ENCODE measurements at regions not wholly inside any gene's neighbourhood (a gene's known extent, or its start where the extent isn't known, plus 50 kb on each side); places are given as distances from the start of the nearest gene placed in this dataset.

DNA sequence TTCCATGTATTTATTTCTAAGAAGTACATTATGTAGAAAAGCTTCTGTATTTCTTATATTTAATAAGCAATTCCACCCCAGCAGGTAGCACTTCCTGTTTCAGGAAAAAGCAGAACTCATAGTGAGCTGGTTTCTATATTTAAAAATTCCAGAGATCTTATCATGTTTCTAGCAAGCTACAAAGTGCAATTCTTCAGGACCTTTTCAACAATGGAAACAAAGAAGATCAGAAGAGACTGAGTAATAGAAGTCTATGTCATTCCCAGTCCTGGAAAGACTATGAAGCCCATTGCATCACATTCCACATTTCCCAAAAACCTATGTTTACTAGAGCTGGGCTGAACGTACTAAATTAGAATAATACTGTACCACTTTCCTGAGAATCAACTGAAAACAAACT is 302.6 kb upstream of the NRSN1 start:
- TF ChIP-seq, protein P1, sequence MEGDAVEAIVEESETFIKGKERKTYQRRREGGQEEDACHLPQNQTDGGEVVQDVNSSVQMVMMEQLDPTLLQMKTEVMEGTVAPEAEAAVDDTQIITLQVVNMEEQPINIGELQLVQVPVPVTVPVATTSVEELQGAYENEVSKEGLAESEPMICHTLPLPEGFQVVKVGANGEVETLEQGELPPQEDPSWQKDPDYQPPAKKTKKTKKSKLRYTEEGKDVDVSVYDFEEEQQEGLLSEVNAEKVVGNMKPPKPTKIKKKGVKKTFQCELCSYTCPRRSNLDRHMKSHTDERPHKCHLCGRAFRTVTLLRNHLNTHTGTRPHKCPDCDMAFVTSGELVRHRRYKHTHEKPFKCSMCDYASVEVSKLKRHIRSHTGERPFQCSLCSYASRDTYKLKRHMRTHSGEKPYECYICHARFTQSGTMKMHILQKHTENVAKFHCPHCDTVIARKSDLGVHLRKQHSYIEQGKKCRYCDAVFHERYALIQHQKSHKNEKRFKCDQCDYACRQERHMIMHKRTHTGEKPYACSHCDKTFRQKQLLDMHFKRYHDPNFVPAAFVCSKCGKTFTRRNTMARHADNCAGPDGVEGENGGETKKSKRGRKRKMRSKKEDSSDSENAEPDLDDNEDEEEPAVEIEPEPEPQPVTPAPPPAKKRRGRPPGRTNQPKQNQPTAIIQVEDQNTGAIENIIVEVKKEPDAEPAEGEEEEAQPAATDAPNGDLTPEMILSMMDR (IDR thresholded peaks at IDR 0.05 in 2 of 3, conservative IDR thresholded peaks at IDR 0.05 in 1 of 3; ENCODE audit: borderline replicate concordance in 1 of 3, insufficient read depth in 1 of 3, low read depth in 2 of 3, low read length in 2 of 3) = no peak
- TF ChIP-seq EZH2 (IDR thresholded peaks at IDR 0.05) (no peak), EZH2phosphoT487 (IDR thresholded peaks at IDR 0.05; ENCODE audit: borderline replicate concordance) (no peak), SIN3A (IDR thresholded peaks at IDR 0.05; ENCODE audit: low read depth) (no peak), POLR2A (IDR thresholded peaks at IDR 0.05; ENCODE audit: borderline replicate concordance, extremely low read depth, insufficient read depth, insufficient read length) (no peak), YY1 (IDR thresholded peaks at IDR 0.05; ENCODE audit: extremely low read depth, insufficient replicate concordance, low read depth, low read length) (no peak), CBX3 (IDR thresholded peaks at IDR 0.05; ENCODE audit: low read depth) (no peak), SP1 (IDR thresholded peaks at IDR 0.05; ENCODE audit: low read depth) (no peak), ZNF274 (IDR thresholded peaks at IDR 0.05; ENCODE audit: low read depth, low read length) (no peak), CEBPB (IDR thresholded peaks at IDR 0.05; ENCODE audit: low read depth) (no peak)
- TF ChIP-seq, protein P2, sequence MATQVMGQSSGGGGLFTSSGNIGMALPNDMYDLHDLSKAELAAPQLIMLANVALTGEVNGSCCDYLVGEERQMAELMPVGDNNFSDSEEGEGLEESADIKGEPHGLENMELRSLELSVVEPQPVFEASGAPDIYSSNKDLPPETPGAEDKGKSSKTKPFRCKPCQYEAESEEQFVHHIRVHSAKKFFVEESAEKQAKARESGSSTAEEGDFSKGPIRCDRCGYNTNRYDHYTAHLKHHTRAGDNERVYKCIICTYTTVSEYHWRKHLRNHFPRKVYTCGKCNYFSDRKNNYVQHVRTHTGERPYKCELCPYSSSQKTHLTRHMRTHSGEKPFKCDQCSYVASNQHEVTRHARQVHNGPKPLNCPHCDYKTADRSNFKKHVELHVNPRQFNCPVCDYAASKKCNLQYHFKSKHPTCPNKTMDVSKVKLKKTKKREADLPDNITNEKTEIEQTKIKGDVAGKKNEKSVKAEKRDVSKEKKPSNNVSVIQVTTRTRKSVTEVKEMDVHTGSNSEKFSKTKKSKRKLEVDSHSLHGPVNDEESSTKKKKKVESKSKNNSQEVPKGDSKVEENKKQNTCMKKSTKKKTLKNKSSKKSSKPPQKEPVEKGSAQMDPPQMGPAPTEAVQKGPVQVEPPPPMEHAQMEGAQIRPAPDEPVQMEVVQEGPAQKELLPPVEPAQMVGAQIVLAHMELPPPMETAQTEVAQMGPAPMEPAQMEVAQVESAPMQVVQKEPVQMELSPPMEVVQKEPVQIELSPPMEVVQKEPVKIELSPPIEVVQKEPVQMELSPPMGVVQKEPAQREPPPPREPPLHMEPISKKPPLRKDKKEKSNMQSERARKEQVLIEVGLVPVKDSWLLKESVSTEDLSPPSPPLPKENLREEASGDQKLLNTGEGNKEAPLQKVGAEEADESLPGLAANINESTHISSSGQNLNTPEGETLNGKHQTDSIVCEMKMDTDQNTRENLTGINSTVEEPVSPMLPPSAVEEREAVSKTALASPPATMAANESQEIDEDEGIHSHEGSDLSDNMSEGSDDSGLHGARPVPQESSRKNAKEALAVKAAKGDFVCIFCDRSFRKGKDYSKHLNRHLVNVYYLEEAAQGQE (IDR thresholded peaks at IDR 0.05; ENCODE audit: low read depth) = no peak
- TF ChIP-seq, protein P3, sequence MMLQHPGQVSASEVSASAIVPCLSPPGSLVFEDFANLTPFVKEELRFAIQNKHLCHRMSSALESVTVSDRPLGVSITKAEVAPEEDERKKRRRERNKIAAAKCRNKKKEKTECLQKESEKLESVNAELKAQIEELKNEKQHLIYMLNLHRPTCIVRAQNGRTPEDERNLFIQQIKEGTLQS (IDR thresholded peaks at IDR 0.05) = no peak
